Retinal pigment epithelial cell (primary cell): ENCODE measurements at regions not wholly inside any gene's neighbourhood (a gene's known extent, or its start where the extent isn't known, plus 50 kb on each side); places are given as distances from the start of the nearest gene placed in this dataset.
A peak's percentile ranks its signal among the peaks of the same experiment; 100 is the strongest.

ENCODE experiments used
- DNase-seq: peaks from one replicate; pipeline ENCODE4 v3.0.0-alpha.2; 2010; ENCODE audit warnings: low read depth
- H3K4me3 ChIP-seq: 2 replicates; pipeline ENCODE4 v1.5.1; 2011; ENCODE audit warnings: mild to moderate bottlenecking, low read length, control low read depth, moderate library complexity
- CTCF ChIP-seq: conservative IDR thresholded peaks from 2 replicates; pipeline ENCODE4 v1.5.1; 2011; ENCODE audit warnings: low read depth, low read length, control low read depth, inconsistent platforms

- no peak for TF ChIP-seq CTCF
- DNase-seq: no peak
- no peak overlapping the region for H3K4me3 ChIP-seq
Observed at GRCh38 chr3:156620901-156621300, 53.5 kb upstream of the TIPARP start.

- DNase-seq: no peak
- no peak for TF ChIP-seq CTCF
- H3K4me3 ChIP-seq: no peak overlapping the region
Observed at GRCh38 chr3:156620260-156620659, 54.1 kb upstream of the TIPARP start.

GRCh38 chr3:156619376-156619775 lies 55.0 kb upstream of the TIPARP start:
- no peak overlapping the region for H3K4me3 ChIP-seq
- no peak for TF ChIP-seq CTCF
- no peak for DNase-seq

- H3K4me3 ChIP-seq: no peak overlapping the region
- no peak for DNase-seq
- no peak for TF ChIP-seq CTCF
Observed at GRCh38 chr3:156617781-156618180, 56.6 kb upstream of the TIPARP start.

- H3K4me3 ChIP-seq: no peak overlapping the region
- no peak for DNase-seq
Observed at GRCh38 chr3:156617145-156617544, 57.2 kb upstream of the TIPARP start.

GRCh38 chr3:156615592-156616173 lies 58.7 kb upstream of the TIPARP start:
- no peak for TF ChIP-seq CTCF
- H3K4me3 ChIP-seq: no peak overlapping the region
- DNase-seq: peak; percentile 76

More at GRCh38 chr3:156617145-156617544, 57.2 kb upstream of the TIPARP start:
- TF ChIP-seq CTCF: no peak

GRCh38 chr3:156614642-156615511 lies 59.5 kb upstream of the TIPARP start:
- H3K4me3 ChIP-seq: no peak overlapping the region
- DNase-seq: no peak
- no peak for TF ChIP-seq CTCF
